Nephron (organoid): ENCODE measurements at regions not wholly inside any gene's neighbourhood (a gene's known extent, or its start where the extent isn't known, plus 50 kb on each side); places are given as distances from the start of the nearest gene placed in this dataset.

ENCODE experiments used
- H3K27ac Mint-ChIP-seq, 3 experiments: 2 replicates each; pipeline ENCODE4 v1.8.0; 2020; ENCODE audit warnings: mixed read lengths in 3 of 3, mild to moderate bottlenecking in 2 of 3, moderate library complexity in 1 of 3
- H3K27me3 Mint-ChIP-seq: 2 replicates; pipeline ENCODE4 v1.8.0; 2021; ENCODE audit warnings: low read depth, mild to moderate bottlenecking, moderate library complexity, mixed read lengths
- H3K36me3 Mint-ChIP-seq: 2 replicates; pipeline ENCODE4 v1.8.0; 2020; ENCODE audit warnings: low read depth, mixed read lengths
- H3K4me1 Mint-ChIP-seq: 2 replicates; pipeline ENCODE4 v1.8.0; 2020; ENCODE audit warnings: mixed read lengths
- H3K4me3 Mint-ChIP-seq, 3 experiments: 2 replicates each; pipeline ENCODE4 v1.8.0; 2020; ENCODE audit warnings: mild to moderate bottlenecking in 3 of 3, mixed read lengths in 3 of 3, moderate library complexity in 2 of 3
- H3K9me3 Mint-ChIP-seq: 2 replicates; pipeline ENCODE4 v1.8.0; 2020; ENCODE audit warnings: mixed read lengths
- TF ChIP-seq, protein P1 (sequence below), 3 experiments: fragments of 200-600 bp; sonication (generic); IDR thresholded peaks; one replicate each; pipeline ENCODE4 v1.5.0; 2021; ENCODE audit warnings: antibody characterized with exemption in 3 of 3; ENCODE audit not compliant: unreplicated experiment in 3 of 3

- H3K9me3 Mint-ChIP-seq: peaks cover 2% of the 10 kb centered on the region
- peaks cover 47% of the 10 kb centered on the region for H3K27me3 Mint-ChIP-seq
- no peaks in the 10 kb centered on the region for H3K36me3 Mint-ChIP-seq
- no peak overlapping the region for H3K4me3 Mint-ChIP-seq
- peaks cover 8% of the 10 kb centered on the region for H3K4me1 Mint-ChIP-seq
- H3K27ac Mint-ChIP-seq: no peak overlapping the region
- TF ChIP-seq, protein P1, sequence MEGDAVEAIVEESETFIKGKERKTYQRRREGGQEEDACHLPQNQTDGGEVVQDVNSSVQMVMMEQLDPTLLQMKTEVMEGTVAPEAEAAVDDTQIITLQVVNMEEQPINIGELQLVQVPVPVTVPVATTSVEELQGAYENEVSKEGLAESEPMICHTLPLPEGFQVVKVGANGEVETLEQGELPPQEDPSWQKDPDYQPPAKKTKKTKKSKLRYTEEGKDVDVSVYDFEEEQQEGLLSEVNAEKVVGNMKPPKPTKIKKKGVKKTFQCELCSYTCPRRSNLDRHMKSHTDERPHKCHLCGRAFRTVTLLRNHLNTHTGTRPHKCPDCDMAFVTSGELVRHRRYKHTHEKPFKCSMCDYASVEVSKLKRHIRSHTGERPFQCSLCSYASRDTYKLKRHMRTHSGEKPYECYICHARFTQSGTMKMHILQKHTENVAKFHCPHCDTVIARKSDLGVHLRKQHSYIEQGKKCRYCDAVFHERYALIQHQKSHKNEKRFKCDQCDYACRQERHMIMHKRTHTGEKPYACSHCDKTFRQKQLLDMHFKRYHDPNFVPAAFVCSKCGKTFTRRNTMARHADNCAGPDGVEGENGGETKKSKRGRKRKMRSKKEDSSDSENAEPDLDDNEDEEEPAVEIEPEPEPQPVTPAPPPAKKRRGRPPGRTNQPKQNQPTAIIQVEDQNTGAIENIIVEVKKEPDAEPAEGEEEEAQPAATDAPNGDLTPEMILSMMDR (IDR thresholded peaks at IDR 0.05; ENCODE audit: unreplicated experiment in 3 of 3): no peak
Observed at GRCh38 chr12:125280482-125281377, 215.5 kb downstream of the AACS start.

- TF ChIP-seq, protein P1 (IDR thresholded peaks at IDR 0.05; ENCODE audit: unreplicated experiment in 3 of 3): no peak
- H3K36me3 Mint-ChIP-seq: no peaks in the 10 kb centered on the region
Observed at GRCh38 chr12:125282921-125283320, 217.7 kb downstream of the AACS start.

DNA sequence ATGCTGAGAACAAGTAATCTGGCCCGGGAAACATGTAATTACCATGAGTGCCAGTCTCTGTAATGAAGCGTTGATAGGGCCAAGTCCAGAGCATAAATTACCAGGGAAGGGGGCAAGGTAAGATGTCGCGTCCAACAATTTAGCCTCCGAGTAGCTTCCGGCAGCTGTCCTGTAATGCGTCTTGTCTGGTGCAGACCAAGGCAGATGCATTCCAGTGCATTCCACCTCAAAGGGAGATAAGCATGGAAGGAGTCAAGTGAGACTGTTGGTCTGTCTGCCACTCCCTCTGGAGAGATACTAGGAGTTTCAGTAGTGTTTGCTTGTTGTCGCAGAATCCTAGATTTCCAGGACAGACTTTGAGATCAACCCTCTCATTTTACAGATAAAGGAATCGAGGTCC is 218.3 kb downstream of the AACS start:
- TF ChIP-seq, protein P1 (IDR thresholded peaks at IDR 0.05; ENCODE audit: unreplicated experiment in 3 of 3): no peak
- Mint-ChIP-seq H3K4me1 (no peaks in the 10 kb centered on the region), H3K27ac (no peak overlapping the region), H3K4me3 (no peak overlapping the region), H3K36me3 (no peaks in the 10 kb centered on the region), H3K27me3 (peaks cover 39% of the 10 kb centered on the region), H3K9me3 (peaks cover 5% of the 10 kb centered on the region)

More at GRCh38 chr12:125282921-125283320, 217.7 kb downstream of the AACS start:
- Mint-ChIP-seq H3K9me3 (peaks cover 5% of the 10 kb centered on the region), H3K27me3 (peaks cover 39% of the 10 kb centered on the region), H3K4me3 (no peak overlapping the region), H3K4me1 (no peaks in the 10 kb centered on the region), H3K27ac (no peak overlapping the region)

GRCh38 chr12:125284087-125284486 is 218.9 kb downstream of the AACS start:
- H3K27me3 Mint-ChIP-seq: peaks cover 39% of the 10 kb centered on the region
- H3K4me1 Mint-ChIP-seq: no peaks in the 10 kb centered on the region
- peaks cover 5% of the 10 kb centered on the region for H3K9me3 Mint-ChIP-seq
- H3K36me3 Mint-ChIP-seq: no peaks in the 10 kb centered on the region
- no peak overlapping the region for H3K27ac Mint-ChIP-seq
- TF ChIP-seq, protein P1 (IDR thresholded peaks at IDR 0.05; ENCODE audit: unreplicated experiment in 3 of 3): no peak
- H3K4me3 Mint-ChIP-seq: no peak overlapping the region

- TF ChIP-seq, protein P1 (IDR thresholded peaks at IDR 0.05; ENCODE audit: unreplicated experiment in 3 of 3): no peak
- H3K27me3 Mint-ChIP-seq: peaks cover 38% of the 10 kb centered on the region
- no peaks in the 10 kb centered on the region for H3K36me3 Mint-ChIP-seq
- no peak overlapping the region for H3K4me3 Mint-ChIP-seq
- peaks cover 5% of the 10 kb centered on the region for H3K9me3 Mint-ChIP-seq
- no peak overlapping the region for H3K27ac Mint-ChIP-seq
- H3K4me1 Mint-ChIP-seq: no peaks in the 10 kb centered on the region
Observed at GRCh38 chr12:125284945-125285685, 219.9 kb downstream of the AACS start.
